Stimulated activated CD4-positive, alpha-beta T cell treated with anti-CD3 and anti-CD28 coated beads, Interleukin-15, amount 100 ng/mL, for 48 hours (primary cell): ENCODE measurements at regions not wholly inside any gene's neighbourhood (a gene's known extent, or its start where the extent isn't known, plus 50 kb on each side); places are given as distances from the start of the nearest gene placed in this dataset.
A peak's percentile ranks its signal among the peaks of the same experiment; 100 is the strongest.

Experiments used
- DNase-seq, 2 donors: peaks; one replicate each; pipeline ENCODE4 v3.0.0-alpha.2; 2020; ENCODE audit warnings: low read depth in 2 of 2

DNA sequence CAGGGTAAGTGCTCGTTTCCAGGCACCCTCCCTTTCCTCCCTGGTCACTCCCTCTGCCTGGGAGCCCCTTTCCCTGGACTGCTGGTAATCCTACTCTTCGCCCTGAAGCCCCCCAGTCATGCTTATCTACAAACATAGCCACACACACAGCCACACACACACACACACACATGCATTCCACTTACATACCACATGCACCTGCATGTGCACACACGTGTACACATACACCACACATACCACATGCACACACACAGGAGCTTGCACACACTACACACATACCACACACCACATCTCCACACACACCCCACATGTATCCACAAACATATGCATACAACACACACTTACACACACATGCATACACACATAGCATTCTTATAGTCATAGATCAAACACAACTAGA, 358.5 kb downstream of the GADD45G start:
- no peak for DNase-seq

DNA sequence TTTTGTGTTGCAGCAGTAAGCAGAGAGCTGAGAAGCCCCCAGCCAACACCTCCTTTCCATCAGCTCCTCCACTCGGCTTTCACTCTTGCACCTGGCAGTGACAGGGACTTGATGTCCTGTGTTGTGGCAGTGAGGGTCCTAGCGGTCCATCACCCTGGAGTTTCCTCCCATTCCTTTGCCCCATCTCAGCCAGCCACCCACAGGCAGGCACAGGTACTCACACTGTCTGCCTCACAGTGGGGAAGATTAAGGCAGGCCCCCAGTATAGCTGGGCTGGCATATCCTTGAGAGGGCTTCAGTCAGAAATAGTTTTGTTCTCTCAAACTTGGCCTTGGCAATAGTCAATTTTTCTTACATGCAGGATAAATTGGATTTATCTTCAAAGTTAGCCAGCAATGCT, 362.7 kb downstream of the GADD45G start:
- no peak for DNase-seq

DNA sequence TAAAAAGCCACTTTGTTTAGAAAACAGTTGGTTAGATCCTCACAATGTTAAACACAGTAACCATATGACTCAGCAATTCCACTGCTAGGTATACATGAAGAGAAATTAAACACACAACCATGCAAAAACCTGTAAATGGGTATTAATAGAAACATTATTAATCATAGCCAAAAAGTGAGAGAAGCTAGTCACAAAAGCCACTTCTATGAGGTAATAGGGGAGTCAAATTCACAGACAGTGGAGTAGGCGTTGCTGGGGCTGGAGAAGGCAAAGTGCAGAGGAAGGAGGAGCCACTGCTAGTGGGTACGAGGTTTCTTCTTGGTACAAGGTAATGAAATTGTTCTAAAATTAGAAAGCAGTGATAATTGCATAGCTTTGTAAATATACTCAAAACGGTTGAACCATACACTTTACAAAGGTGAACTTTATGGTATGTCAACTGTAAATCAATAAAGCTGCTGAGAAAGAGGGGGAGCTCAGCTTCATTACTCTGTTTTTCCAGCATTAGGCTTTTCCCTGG, 364.4 kb downstream of the GADD45G start:
- peak in 1 of 2 donors; percentile 32 for DNase-seq

DNA sequence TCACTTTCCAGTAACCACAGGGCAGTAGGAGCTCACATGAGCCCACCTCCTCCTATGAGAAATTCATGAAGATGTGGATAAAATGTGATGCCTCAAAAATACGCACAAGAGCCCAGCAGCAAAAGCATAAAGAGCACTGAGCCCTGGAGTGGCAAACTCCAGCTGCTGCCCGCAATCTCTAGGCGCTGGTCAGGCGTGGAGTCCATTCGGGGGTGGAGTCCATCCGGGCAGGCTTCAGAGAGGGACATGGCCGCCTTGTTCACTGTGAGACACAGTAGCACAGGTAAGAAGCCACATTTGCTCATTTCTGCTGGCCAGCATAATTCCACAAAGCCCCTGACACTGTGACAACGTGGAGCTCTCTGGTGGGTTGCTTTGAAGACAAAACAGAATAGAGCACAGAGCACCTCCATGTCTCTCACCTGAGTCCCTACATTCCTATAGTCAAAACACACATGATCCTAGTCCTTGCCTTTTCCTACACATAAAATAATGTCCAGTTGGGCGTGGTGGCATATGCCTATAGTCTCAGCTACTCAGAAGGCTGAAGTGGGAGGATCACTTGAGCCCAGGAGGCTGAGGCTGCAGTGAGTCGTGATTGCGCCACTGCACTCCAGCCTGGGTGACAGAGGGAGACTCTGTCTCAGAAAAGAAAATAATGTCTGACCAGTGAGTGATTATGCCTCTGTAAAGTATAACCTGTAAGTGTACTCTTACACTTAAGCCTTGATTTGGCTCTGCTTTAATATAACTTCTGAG, 365.2 kb downstream of the GADD45G start:
- no peak for DNase-seq

DNA sequence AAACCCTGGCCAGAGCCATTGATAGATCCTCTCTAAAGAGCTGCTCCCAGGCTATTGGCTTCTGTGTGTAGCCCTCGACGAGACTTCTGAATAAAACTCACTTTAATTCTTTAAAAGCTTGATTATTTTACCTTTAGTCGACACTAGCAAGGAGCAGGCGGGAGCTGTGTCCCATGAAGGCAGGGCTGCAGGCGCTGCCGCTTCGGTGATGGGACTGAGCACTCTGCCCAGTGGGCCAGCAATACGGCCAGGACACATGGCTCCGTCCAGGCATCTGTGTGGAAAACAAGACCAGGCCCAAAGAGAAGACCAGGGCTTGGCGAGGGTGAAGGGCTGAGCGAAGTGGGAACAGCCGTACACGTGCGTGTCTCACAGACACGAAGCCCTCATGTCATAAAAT, 365.9 kb downstream of the GADD45G start:
- no peak for DNase-seq

DNA sequence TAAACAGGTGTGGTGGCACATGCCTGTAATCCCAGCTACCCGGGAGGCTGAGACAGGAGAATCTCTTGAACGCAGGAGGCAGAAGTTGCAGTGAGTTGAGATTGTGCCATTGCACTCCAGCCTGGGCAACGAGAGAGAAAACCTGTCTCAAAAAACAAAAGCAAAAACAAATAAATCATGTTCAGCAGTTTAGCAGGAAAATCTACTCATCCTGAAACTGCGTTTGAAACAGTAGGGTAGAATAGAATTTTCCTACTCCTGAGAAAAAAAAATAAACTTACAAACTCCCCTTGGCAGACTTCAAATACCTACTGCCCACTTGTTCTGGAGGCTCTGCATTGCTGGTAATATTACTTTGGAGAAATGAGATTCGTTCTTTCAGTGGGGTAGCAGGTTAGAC, 367.7 kb downstream of the GADD45G start:
- no peak for DNase-seq

DNA sequence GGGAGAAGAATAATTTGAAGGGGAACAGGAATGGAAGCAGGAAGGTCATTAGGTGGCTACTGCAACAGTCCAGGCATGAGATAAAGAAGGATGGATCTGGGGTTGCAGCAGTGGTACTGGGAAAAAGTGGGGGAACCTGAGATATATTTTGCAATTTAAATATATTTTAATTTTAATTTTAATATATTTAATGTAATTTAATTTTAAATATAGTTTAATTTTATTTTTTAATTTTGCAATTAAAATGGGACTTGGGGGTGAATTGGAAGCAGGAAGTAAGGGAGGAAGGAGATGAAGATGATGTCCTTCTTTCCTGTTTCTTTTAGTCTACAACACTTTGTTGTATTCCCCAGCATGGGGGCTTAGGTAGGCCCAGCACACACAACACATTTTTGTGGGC, 369.8 kb downstream of the GADD45G start:
- DNase-seq = no peak

DNA sequence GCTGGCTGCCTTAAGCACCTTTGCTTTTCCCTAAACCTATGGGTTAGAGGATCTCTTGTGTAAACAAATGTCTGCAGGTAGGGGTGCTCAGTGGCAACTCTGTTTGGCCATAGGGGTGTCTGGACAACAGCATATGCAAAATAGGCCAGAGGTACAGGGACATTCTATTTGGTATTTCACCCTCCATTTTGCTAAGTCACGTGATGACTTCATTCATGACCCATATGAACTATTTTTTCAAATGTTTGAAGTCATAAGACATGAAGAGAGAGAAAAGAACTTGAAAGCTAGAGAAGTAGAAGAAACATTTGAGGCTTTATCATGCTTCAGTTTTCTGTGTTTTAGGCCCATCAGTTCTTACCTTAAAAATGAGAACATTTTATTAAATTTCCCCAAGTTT, 370.2 kb downstream of the GADD45G start:
- no peak for DNase-seq

DNA sequence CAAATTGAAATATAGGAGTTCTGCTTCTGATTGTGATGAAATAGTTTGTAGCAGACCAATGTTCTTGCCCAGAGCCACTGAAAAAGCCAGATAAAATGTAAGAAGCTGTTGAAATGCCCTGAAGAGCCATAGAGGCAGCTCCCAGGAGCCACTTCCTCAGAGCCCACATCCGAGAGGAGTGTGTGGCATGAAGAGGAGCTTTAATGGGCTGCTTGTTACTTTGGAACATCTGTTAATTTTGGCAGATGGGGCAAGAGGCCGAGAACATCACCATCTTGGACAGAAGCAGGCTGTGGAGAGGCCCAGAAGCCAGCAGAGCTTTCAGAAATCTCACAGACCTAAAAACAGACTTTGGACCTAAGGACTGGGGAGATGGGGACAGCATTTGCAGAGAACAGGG, 370.8 kb downstream of the GADD45G start:
- no peak for DNase-seq

DNA sequence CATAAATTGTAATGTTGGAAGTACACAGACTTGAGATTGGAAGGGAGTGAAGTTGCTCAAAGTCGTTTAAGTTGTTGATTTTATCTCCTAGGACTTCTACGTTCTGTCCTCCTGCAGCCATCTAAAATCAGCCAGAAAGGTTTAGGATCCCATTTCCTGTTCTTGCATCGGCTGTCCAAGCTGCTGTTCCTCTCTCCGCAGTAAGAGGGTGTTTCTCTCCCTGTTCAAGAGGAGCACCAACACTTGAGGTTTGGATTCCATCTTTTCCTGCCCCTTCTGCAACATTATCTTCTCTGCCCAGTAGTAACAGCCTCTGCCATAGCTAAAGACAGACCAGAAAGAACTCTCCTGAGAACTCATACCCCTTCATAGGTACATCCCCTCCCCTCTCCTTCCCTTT, 373.4 kb downstream of the GADD45G start:
- DNase-seq = no peak

DNA sequence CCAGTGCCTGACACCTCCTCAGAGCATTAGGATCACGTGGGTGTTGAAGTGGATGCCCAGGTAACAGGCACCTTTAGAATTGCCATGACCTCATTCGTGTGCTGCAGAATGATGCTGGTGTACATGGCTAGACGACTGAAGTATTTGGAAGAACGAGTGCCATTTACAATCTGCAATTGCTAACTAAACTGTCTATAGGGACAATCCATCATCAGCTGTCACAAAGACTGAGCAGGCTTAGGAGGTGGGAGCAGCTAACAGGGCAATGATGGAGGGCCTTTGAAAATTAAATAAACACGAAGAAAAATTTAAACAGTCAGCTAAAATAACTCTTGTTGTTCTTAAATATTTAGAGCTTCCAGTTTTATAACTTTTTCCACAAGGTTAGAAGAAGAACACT, 375.8 kb downstream of the GADD45G start:
- no peak for DNase-seq

DNA sequence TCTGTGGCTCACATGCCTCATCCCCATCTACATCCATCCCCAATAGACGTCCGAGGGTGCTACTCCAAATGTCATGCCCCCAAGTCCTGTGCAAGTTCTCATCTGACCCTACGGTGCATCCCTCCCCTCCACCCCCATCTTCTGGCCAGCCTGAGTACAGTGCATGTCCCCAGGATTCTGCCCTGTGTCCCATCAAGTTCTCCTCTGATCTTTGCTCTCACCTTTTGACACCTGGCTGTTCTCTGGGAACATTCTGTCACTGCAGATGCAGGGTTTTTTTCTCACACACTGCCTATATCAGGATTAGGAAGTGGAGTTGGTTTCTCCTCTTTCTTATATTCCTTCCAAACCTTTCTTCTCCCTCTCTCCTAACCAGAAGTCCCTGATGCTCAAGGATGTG, 377.2 kb downstream of the GADD45G start:
- DNase-seq = no peak

DNA sequence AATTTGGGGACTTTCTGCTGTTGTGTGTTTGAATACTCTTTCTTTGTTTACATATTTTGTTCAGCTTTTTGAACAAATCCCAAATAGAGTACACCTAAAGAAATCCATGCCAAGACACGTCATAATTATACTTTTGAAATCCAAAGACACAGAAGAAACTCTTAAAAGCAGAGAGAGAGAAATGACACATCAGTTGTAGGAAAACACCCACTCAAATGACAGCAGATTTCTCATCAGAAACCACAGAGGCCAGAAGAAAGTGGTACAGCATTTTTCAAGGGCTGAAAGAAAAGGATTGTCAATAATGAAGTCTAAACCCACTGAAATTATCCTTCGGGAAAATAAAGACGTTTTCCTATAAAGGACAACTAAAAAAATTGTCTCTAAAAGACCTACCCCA, 378.6 kb downstream of the GADD45G start:
- DNase-seq = no peak

DNA sequence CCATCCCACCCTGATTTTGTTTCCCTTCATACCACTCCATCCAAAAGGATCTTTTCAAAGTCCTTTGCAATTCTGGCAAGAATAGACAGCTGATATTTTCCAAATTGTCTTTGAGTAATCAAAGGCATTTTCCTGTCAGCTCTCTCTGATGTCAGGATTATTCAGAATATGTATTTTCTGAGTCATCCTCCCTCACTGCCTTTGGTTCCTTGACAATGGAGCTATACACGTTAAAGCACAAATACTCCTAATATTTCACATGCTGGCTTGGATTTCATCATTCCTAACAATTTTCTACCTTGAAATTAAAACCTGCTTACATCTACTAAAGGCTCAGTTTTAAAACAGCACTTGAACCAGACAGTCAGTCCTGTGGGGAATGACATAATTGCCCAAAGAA, 379.4 kb downstream of the GADD45G start:
- DNase-seq = no peak

DNA sequence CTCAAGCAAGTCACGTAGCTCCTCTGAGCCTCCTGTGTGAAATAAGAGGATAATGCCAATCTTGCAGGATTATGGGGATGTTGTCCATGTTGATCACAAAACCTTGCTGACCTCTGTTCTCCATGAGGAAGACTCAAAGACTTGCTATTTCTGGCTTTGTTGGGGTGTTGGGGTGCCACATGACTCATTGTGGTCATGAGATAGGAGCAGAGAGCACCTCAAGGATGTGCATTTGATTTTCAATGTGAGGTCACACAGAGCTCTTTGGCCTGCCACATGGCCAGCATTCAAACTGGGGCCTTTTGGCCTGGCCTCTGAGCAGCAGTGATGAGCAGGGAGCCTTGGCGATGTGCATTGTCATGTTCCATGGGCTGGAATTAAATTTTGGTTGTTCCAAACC, 380.3 kb downstream of the GADD45G start:
- DNase-seq = no peak

DNA sequence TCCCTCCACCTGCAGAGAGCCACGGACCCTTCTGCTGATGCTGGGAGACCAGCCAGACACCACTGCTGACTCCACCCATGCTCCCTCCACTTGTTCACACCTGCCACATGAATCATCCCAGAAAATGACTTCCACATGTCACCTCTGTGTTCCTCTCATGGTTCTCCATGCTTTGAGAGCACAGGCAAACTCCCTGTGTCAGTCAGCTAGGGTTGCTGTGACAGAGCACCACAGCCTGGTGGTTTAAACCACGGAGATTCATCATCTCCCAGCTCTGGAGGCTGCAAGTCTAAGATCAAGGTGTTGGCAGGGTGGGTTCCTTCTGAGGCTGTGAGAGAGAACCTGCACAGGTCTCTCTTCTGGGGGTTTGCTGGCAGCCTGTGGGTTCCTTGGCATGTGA, 381.4 kb downstream of the GADD45G start:
- DNase-seq = peak; percentile 27 to 30

DNA sequence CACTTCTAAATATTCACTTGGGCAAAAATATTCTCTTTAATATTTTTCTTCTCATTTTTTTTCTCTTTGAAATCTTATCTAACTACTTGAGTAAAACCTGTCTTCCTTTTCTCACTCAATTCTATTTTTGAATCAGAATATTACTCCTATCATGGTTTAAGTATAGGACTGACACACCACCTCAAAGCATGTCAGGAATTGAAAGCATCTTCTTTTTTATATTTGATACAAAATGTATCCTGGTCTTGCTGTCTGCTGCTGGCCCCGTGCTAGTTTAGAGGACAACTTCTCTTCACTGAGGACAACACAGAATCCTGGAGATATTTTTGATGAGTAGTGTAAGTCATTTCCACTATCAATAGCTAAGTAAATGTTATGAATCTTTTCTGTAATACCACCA, 383.6 kb downstream of the GADD45G start:
- DNase-seq = no peak

DNA sequence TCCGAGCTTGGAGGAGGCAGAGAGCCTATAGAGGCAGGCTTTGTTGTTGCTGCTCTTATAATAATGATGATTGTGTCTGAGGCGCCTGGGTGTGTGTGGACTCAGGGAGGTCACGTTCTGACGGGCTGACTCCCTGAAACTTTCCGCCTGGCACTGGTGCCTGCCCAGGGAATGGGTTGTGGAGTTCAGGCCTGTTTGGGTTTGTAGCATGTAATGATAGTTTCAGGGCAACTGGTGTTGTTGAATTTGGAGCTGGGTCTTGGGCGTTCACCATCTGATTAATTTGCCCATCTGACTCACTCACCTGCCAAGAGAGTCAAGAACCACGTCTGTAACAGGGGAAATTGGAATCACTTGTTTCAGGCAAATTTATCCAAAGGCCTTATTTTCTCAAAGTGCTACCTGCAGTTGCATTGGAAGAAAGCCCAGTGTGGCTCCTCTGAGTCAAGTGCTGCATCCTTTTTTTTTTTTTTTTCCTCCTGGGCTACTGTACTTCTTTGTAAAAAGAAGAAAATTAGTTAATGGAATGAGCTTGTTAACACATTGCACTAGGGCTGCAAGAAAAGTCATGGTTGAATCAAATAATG, 386.5 kb downstream of the GADD45G start:
- no peak for DNase-seq

DNA sequence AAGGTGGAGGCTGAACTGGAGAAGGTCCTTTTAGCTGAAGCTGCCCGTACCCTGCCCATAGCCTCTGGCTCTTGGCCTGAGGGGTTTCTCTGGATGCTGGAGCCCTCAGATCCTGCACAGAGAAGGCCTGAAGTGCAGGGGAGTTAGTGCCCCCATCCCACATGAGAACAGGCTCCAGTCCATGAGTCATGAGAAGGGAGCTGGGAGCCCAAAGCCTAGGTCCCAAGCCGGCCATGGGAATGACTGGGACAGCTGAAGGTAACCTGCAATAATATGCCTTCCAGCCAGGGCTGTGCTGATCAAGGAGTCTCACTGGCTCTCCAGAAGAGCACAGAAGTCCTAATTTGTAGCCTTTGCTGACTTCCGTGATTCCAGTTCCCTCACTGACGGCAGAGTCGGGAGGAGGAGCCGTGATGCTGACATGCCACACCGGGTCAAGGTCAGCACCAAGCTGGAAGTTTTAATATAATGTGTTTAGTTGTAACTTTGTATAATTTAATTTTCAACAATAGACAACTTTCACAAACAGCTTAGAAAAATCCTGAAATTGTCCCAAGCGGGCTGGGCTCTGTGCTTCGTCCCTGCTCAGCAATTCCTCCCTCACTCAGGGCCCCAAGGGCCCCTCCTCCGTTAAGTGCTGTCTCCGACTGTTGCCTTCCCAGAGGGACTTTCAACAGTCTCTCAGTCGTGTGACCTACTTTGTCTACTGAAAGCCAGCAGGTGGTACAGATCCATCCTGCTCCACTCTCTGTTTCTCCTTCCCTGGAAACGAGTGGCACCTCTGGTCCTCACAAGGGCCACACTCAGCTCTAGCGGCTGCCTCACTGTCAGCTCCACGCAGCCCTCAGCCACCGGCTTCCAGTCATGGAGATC, 387.8 kb downstream of the GADD45G start:
- DNase-seq = no peak

DNA sequence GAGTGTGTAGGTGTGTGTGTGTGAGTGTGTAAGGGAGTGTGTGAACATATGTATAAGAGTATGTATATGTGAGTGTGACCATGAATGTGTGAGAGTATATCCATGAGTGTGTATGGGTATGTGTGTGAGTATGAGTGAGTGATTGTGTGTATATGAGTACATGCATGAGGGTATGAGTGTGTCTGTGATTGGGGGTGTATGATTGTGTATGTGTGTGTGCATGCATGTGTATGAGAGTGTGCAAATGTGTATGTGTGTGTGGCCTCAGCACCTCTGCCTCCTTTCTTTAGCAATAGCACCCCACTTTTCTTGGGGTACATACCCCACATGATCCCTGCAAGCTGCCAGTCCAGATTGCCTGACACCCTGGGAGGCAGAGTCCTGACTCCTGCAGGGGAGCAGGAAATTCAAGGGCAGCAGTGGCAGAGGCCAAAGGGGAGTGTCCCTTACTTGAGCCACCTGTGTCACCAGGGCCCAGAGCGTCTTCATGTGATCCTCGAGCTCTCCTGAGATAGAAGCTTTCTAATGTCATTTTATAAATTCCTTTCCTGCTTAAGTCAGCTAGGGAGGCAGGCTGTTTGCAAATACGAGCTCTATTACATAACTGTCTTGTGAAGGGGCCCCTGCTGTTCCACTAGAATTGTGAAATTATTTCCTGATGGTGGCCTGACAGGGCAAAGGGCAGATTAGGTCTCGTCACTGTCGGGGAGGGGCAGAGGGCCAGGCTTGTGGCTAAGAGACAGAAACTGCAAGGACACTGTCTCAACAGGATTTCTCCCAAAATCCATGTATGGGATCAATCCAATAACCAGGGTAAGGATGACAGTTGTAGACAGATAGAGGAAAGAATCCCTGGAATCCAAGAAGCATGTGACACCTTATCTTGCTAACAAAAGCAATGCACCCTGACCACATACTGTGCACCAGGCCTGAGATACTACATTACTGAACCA, 389.1 kb downstream of the GADD45G start:
- no peak for DNase-seq

DNA sequence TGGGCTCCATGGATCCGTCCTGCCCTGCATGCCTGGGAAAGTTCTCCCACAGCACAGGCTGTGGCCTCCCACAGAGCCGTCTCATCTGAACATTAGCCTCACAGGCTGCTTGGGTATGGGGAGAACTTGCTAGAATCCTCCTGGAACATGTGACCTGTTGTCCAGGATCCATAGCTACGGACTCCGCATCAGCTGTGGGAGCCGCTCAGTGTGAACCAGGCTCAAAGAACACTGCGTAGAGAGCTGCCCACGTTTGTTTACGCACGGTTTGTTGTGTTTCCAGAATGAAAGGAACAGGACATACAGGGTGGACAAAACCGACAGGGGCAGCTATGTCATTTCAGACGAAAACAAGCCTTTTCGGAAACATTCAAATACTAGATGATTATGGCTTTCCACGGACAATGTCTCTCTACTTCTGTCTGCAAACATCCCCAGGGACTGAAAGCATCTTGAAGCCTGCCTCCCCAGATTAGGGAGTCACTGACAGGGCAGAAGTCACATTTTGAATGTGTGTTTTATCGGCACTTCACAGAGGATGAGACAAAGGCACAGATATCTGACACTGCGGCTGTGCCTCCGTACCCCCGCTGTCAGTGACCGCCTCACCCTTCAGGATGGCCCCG, 390.3 kb downstream of the GADD45G start:
- DNase-seq = no peak
